BJ (cell line): ENCODE measurements at regions not wholly inside any gene's neighbourhood (a gene's known extent, or its start where the extent isn't known, plus 50 kb on each side); places are given as distances from the start of the nearest gene placed in this dataset.

Experiments
- CTCF ChIA-PET: fragments of 350-600 bp; formaldehyde crosslinking; extraction: SDS; loops from one replicate; lab custom pipeline; 2021; ENCODE audit warnings: antibody characterized with exemption, inconsistent platforms; lab: Yijun Ruan, JAX
- POLR2A ChIA-PET: fragments of 300-600 bp; sonication (Branson Sonifier 250); formaldehyde crosslinking; extraction: SDS; loops from one replicate; lab custom pipeline; 2021; ENCODE audit warnings: antibody characterized with exemption; lab: Charles Lee
- DNase-seq: peaks from one replicate; pipeline ENCODE4 v3.0.0-alpha.2; 2011; ENCODE audit warnings: low read depth
- H3K27me3 ChIP-seq: 2 replicates; pipeline ENCODE4 v1.6.0; 2011; ENCODE audit warnings: low read length; ENCODE audit not compliant: control insufficient read depth, insufficient read depth
- H3K36me3 ChIP-seq: 2 replicates; pipeline ENCODE4 v1.5.1; 2011; ENCODE audit warnings: low read length; ENCODE audit not compliant: control insufficient read depth, insufficient read depth
- H3K4me3 ChIP-seq: 2 replicates; pipeline ENCODE4 v1.5.1; 2011; ENCODE audit warnings: low read depth, mild to moderate bottlenecking, control low read depth, low read length
- TF ChIP-seq, protein P1 (sequence below): IDR thresholded peaks from 2 replicates; pipeline ENCODE4 v1.5.1; 2011; ENCODE audit warnings: low read depth, mild to moderate bottlenecking, control low read depth, inconsistent platforms, low read length, moderate library complexity; ENCODE audit not compliant: insufficient read depth

DNA sequence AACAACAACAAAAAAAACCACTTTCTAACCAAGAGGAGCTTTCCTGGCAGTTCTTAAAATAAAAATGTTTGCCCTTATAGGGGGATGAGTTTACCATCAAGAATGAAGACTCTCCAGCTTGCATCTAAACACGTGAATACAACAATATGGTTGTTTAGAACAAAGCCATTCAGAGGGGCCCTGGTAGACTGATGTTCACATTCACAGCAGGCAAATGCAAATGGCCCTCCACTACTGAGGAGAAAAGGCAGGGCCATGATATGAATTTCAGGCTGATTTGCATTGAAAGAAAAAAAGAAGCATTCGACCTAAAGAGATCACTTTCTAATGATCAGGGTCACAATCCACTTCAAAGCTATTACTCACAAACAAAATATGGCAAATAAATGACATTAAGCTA is 65.3 kb upstream of the OTOS start:
- Histone ChIP-seq H3K27me3 (peaks cover 10% of the 10 kb centered on the region), H3K36me3 (no peaks in the 10 kb centered on the region), H3K4me3 (no peak overlapping the region)
- no peak for DNase-seq
- ChIA-PET POLR2A (no interaction called here), CTCF (interaction anchor here (0.6 to 1.4 kb wide), 2 partner anchors 62 to 1717 kb away, joined by 3 to 4 read pairs; no protein-coding TSS in a partner anchor)
- TF ChIP-seq, protein P1, sequence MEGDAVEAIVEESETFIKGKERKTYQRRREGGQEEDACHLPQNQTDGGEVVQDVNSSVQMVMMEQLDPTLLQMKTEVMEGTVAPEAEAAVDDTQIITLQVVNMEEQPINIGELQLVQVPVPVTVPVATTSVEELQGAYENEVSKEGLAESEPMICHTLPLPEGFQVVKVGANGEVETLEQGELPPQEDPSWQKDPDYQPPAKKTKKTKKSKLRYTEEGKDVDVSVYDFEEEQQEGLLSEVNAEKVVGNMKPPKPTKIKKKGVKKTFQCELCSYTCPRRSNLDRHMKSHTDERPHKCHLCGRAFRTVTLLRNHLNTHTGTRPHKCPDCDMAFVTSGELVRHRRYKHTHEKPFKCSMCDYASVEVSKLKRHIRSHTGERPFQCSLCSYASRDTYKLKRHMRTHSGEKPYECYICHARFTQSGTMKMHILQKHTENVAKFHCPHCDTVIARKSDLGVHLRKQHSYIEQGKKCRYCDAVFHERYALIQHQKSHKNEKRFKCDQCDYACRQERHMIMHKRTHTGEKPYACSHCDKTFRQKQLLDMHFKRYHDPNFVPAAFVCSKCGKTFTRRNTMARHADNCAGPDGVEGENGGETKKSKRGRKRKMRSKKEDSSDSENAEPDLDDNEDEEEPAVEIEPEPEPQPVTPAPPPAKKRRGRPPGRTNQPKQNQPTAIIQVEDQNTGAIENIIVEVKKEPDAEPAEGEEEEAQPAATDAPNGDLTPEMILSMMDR: no peak

DNA sequence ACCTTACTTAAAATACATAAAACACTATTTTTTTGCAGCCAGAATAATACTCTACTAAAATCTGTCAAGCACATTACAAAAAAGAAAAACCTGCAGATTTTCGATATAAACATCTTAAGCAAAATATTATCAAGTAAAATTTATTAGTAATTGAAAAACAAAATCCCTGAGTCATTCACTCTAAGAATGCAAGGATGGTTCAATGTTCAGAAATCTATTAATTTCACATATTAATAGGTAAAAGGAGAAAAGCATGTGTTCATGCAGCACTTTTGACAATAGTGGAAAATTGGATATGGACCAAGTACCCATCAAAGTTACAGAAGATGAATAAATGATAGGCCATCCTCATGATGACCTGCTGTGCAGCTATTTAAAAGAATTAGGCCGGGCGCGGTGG is 66.2 kb upstream of the OTOS start:
- Histone ChIP-seq H3K4me3 (no peak overlapping the region), H3K36me3 (no peaks in the 10 kb centered on the region), H3K27me3 (peaks cover 6% of the 10 kb centered on the region; the same call in 1 of the 2 replicates)
- ChIA-PET POLR2A (no interaction called here), CTCF (interaction anchor here (0.6 kb wide), 1 partner anchor 322 kb away, joined by 3 read pairs; no protein-coding TSS in a partner anchor)
- no peak for DNase-seq
- TF ChIP-seq, protein P1: no peak

DNA sequence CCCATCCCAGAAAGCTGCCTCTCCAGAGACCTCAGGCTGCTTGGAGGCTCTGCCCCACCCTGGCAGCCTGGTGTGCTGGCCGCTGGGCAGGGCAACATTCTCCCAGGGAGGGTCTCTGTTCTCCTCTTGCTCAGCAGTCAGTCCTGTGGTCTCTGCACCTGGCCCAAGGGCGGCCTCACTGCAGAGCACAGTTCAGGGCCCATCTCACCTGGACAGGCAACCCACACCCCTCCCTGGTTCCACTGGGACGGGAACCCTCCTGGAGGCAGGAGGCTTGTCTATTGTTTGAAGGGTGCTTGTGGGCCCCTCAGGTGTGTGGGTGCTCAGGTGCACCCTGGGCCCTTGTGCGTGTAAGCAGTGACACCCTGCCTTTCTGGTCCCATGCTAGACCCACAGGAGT is 67.2 kb upstream of the OTOS start:
- TF ChIP-seq, protein P1: no peak
- Histone ChIP-seq H3K4me3 (no peak overlapping the region), H3K27me3 (peaks cover 4% of the 10 kb centered on the region; the same call in 1 of the 2 replicates), H3K36me3 (no peaks in the 10 kb centered on the region)
- DNase-seq: no peak
- CTCF ChIA-PET: no interaction called here
- POLR2A ChIA-PET: no interaction called here

DNA sequence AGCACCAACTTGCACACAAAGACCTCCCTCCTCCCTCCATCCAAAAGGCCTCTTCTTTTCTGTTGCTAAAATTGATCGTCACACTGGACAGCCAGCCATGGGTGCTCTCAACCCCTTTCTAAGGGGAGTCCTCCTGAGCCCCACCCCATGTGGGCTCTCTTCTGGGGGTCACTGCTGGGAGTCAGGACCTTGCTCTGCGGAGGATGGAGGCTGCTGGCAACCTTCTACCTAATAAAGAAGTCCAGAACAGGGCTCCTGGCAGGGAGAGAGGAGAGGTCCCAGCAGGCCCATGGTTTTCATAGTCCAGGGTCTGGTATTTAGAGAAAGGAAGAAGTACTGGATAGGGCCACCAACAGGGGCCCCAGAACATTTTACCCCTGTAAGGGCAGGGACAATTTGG is 67.6 kb upstream of the OTOS start:
- Histone ChIP-seq H3K27me3 (peaks cover 2% of the 10 kb centered on the region; the same call in 1 of the 2 replicates), H3K36me3 (no peaks in the 10 kb centered on the region), H3K4me3 (no peak overlapping the region)
- DNase-seq: no peak
- ChIA-PET CTCF (no interaction called here), POLR2A (no interaction called here)
- TF ChIP-seq, protein P1: no peak

DNA sequence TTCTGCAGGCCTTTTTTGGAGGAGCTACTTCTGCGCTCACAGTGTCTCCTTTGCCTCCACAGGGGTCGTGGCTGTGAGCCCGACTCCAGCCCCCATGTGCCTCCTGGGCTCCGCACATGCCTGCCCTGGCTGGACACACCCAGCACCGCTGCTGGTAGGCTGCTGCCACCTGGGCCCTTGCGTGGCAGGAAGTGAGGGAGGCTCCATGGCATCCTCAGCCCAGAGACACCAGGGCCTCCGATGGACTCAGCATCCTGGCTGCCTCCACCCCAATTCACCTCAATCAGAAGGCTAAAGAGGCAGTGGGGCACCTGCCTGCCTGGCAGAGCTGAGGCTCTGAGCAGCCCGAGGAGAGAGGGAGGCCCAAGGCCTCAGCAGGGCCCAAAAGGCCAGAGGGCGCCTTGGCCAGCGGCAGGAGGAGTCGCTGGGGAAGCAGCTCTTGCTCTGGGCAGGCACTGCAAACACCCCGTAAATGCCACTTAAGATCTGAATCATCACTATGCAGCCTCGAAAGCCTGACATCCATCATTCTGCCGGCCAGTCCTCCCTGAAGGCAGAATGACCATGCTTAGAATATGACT is 68.3 kb upstream of the OTOS start:
- no peak overlapping the region for H3K4me3 ChIP-seq
- no peaks in the 10 kb centered on the region; the same call in 1 of the 2 replicates for H3K27me3 ChIP-seq
- CTCF ChIA-PET: interaction anchor here (1.5 kb wide), 1 partner anchor 65 kb away, joined by 3 read pairs; no protein-coding TSS in a partner anchor
- no peak for DNase-seq
- POLR2A ChIA-PET: no interaction called here
- TF ChIP-seq, protein P1: no peak
- no peaks in the 10 kb centered on the region for H3K36me3 ChIP-seq
